ENCODE measurements at regions not wholly inside any gene's neighbourhood (a gene's known extent, or its start where the extent isn't known, plus 50 kb on each side); places are given as distances from the start of the nearest gene placed in this dataset.

GRCh38 chr7:119397156-119397555 is 875.8 kb upstream of the KCND2 start:
- no peak for TF ChIP-seq CTCF (conservative IDR thresholded peaks at IDR 0.05; ENCODE audit: low read length)
- no peak for TF ChIP-seq EZH2phosphoT487 (IDR thresholded peaks at IDR 0.05; ENCODE audit: borderline replicate concordance)

Data from Loucy (cell line).